Neural cell (in vitro differentiated cells): ENCODE measurements at regions not wholly inside any gene's neighbourhood (a gene's known extent, or its start where the extent isn't known, plus 50 kb on each side); places are given as distances from the start of the nearest gene placed in this dataset.

Experiments used
- H2AFZ ChIP-seq: fragments of 200-600, 300-800 bp; sonication (generic), shearing (Covaris generic); 2 replicates; pipeline ENCODE4 v1.6.0; 2014; ENCODE audit warnings: low read depth, mild to moderate bottlenecking, antibody characterized with exemption, low read length, moderate library complexity
- H3F3A ChIP-seq: fragments of 200-600 bp; shearing (Covaris generic); 2 replicates; pipeline ENCODE4 v1.6.1; 2016; ENCODE audit warnings: mild to moderate bottlenecking, moderate library complexity, mixed read lengths, antibody characterized with exemption, low read length; ENCODE audit not compliant: insufficient read depth, poor library complexity, severe bottlenecking
- H3K27ac ChIP-seq: fragments of 200-600, 300-800 bp; sonication (generic), shearing (Covaris generic); 2 replicates; pipeline ENCODE4 v1.5.1; 2014; ENCODE audit warnings: mild to moderate bottlenecking, low read length, moderate library complexity
- H3K27me3 ChIP-seq: fragments of 300-800, 200-600 bp; sonication (generic), shearing (Covaris generic); 2 replicates; pipeline ENCODE4 v1.6.0; 2014; ENCODE audit warnings: mild to moderate bottlenecking, low read depth, low read length, moderate library complexity; ENCODE audit not compliant: insufficient read depth
- H3K36me3 ChIP-seq: fragments of 300-800, 200-600 bp; sonication (generic), shearing (Covaris generic); 2 replicates; pipeline ENCODE4 v1.5.1; 2014; ENCODE audit warnings: mild to moderate bottlenecking, antibody characterized with exemption, low read length, moderate library complexity; ENCODE audit not compliant: insufficient read depth
- H3K4me2 ChIP-seq: fragments of 300-800, 200-600 bp; sonication (generic), shearing (Covaris generic); 2 replicates; pipeline ENCODE4 v1.6.0; 2014; ENCODE audit warnings: mild to moderate bottlenecking, low read length
- H3K4me3 ChIP-seq: fragments of 300-800, 200-600 bp; sonication (generic), shearing (Covaris generic); 2 replicates; pipeline ENCODE4 v1.5.1; 2014; ENCODE audit warnings: mild to moderate bottlenecking, low read length, moderate library complexity
- H3K79me2 ChIP-seq: fragments of 200-600 bp; shearing (Covaris generic); replicated peaks from 2 replicates; pipeline ENCODE4 v1.6.0; 2014; ENCODE audit warnings: mild to moderate bottlenecking, low read length, moderate library complexity; ENCODE audit not compliant: insufficient read depth
- H3K9ac ChIP-seq: fragments of 300-800, 200-600 bp; sonication (generic), shearing (Covaris generic); 2 replicates; pipeline ENCODE4 v1.6.1; 2016; ENCODE audit warnings: mild to moderate bottlenecking, low read length, mixed read lengths
- H3K9me2 ChIP-seq: fragments of 200-600 bp; shearing (Covaris generic); 2 replicates; pipeline ENCODE4 v1.6.1; 2016; ENCODE audit warnings: mild to moderate bottlenecking, low read length, mixed read lengths; ENCODE audit not compliant: insufficient read depth
- H3K9me3 ChIP-seq: fragments of 200-600, 300-800 bp; sonication (generic), shearing (Covaris generic); 2 replicates; pipeline ENCODE4 v1.6.1; 2016; ENCODE audit warnings: mild to moderate bottlenecking, mixed run types, low read length, moderate library complexity, mixed read lengths
- H4K20me1 ChIP-seq: fragments of 200-600 bp; shearing (Covaris generic); 2 replicates; pipeline ENCODE4 v1.6.1; 2016; ENCODE audit warnings: mild to moderate bottlenecking, mixed run types; ENCODE audit not compliant: insufficient read depth
- EP300 ChIP-seq: fragments of 450-650 bp; conservative IDR thresholded peaks from 2 replicates; pipeline ENCODE4 v1.6.1; 2014; ENCODE audit warnings: antibody characterized with exemption, mild to moderate bottlenecking, moderate library complexity; ENCODE audit not compliant: poor library complexity, severe bottlenecking
- EZH2 ChIP-seq: fragments of 200-600, 300-800 bp; shearing (Covaris generic), sonication (generic); IDR thresholded peaks from 2 replicates; pipeline ENCODE4 v1.6.1; 2014; ENCODE audit warnings: antibody characterized with exemption, low read length, borderline replicate concordance, mild to moderate bottlenecking; ENCODE audit not compliant: insufficient read depth, poor library complexity, severe bottlenecking
- MXI1 ChIP-seq: fragments of 450-650 bp; conservative IDR thresholded peaks from 2 replicates; pipeline ENCODE4 v1.6.1; 2014; ENCODE audit warnings: antibody characterized with exemption, mild to moderate bottlenecking; ENCODE audit not compliant: poor library complexity, severe bottlenecking
- POLR2AphosphoS5 ChIP-seq: IDR thresholded peaks from 2 replicates; pipeline ENCODE4 v1.6.1; 2012
- RAD21 ChIP-seq: fragments of 450-650 bp; conservative IDR thresholded peaks from 2 replicates; pipeline ENCODE4 v1.6.1; 2014; ENCODE audit warnings: antibody characterized with exemption, mild to moderate bottlenecking, moderate library complexity
- SMC3 ChIP-seq: fragments of 450-650 bp; conservative IDR thresholded peaks from 2 replicates; pipeline ENCODE4 v1.6.1; 2014; ENCODE audit warnings: antibody characterized with exemption, mild to moderate bottlenecking, moderate library complexity; ENCODE audit not compliant: poor library complexity
- TAF1 ChIP-seq: IDR thresholded peaks from 2 replicates; pipeline ENCODE4 v1.6.1; 2012; ENCODE audit warnings: low read depth
- TF ChIP-seq, protein P1 (sequence below): fragments of 450-650 bp; IDR thresholded peaks from 2 replicates; pipeline ENCODE4 v1.5.1; 2014; ENCODE audit warnings: antibody characterized with exemption, mild to moderate bottlenecking, moderate library complexity; ENCODE audit not compliant: poor library complexity, severe bottlenecking
- TF ChIP-seq, protein P2 (sequence below): IDR thresholded peaks from 2 replicates; pipeline ENCODE4 v1.6.1; 2012; ENCODE audit warnings: borderline replicate concordance

- Histone ChIP-seq H3K4me2 (no peak overlapping the region), H3K4me3 (no peak overlapping the region)
Observed at GRCh38 chr12:85669911-85670310, 166.3 kb downstream of the RASSF9 start.

DNA sequence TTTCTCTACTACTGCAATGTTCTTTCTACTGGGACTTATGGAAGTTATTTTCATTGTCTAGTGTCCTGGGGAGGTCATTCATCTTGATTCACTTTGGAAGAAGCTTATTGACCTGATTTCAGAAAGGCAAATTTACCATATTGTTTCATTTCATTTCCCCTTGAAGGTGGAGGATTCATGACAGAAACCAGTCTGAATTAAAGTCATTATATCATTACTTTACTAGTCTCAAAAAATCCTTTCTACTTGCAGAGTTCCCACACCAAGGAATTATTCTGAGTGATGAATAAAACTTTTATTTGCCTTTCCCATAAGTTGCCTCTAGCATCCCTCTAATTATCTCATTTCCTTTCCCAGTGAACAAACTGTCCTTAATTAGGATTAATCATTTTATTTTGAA lies 163.8 kb downstream of the RASSF9 start:
- Histone ChIP-seq H3K4me2 (no peak overlapping the region), H4K20me1 (no peaks in the 10 kb centered on the region), H3K4me3 (no peak overlapping the region), H3K79me2 (no peaks in the 10 kb centered on the region), H3K27ac (no peak overlapping the region), H3K9me3 (no peaks in the 10 kb centered on the region), H3K36me3 (no peaks in the 10 kb centered on the region), H2AFZ (no peak overlapping the region), H3K27me3 (no peaks in the 10 kb centered on the region), H3K9ac (no peak overlapping the region), H3K9me2 (no peaks in the 10 kb centered on the region), H3F3A (no peaks in the 10 kb centered on the region)
- no peak for TF ChIP-seq TAF1
- no peak for TF ChIP-seq RAD21

More at GRCh38 chr12:85669911-85670310, 166.3 kb downstream of the RASSF9 start:
- H3K9me2 ChIP-seq, result no peaks in the 10 kb centered on the region
- no peaks in the 10 kb centered on the region for H4K20me1 ChIP-seq
- no peak overlapping the region for H3K27ac ChIP-seq
- H2AFZ ChIP-seq, result no peak overlapping the region
- no peaks in the 10 kb centered on the region for H3K9me3 ChIP-seq
- H3F3A ChIP-seq, result no peaks in the 10 kb centered on the region
- H3K27me3 ChIP-seq, result no peaks in the 10 kb centered on the region
- H3K79me2 ChIP-seq, result no peaks in the 10 kb centered on the region
- TF ChIP-seq POLR2AphosphoS5 (no peak), RAD21 (no peak), EZH2 (no peak), TAF1 (no peak), EP300 (no peak), MXI1 (no peak), SMC3 (no peak)
- TF ChIP-seq, protein P1, sequence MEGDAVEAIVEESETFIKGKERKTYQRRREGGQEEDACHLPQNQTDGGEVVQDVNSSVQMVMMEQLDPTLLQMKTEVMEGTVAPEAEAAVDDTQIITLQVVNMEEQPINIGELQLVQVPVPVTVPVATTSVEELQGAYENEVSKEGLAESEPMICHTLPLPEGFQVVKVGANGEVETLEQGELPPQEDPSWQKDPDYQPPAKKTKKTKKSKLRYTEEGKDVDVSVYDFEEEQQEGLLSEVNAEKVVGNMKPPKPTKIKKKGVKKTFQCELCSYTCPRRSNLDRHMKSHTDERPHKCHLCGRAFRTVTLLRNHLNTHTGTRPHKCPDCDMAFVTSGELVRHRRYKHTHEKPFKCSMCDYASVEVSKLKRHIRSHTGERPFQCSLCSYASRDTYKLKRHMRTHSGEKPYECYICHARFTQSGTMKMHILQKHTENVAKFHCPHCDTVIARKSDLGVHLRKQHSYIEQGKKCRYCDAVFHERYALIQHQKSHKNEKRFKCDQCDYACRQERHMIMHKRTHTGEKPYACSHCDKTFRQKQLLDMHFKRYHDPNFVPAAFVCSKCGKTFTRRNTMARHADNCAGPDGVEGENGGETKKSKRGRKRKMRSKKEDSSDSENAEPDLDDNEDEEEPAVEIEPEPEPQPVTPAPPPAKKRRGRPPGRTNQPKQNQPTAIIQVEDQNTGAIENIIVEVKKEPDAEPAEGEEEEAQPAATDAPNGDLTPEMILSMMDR, result no peak
- TF ChIP-seq, protein P2, sequence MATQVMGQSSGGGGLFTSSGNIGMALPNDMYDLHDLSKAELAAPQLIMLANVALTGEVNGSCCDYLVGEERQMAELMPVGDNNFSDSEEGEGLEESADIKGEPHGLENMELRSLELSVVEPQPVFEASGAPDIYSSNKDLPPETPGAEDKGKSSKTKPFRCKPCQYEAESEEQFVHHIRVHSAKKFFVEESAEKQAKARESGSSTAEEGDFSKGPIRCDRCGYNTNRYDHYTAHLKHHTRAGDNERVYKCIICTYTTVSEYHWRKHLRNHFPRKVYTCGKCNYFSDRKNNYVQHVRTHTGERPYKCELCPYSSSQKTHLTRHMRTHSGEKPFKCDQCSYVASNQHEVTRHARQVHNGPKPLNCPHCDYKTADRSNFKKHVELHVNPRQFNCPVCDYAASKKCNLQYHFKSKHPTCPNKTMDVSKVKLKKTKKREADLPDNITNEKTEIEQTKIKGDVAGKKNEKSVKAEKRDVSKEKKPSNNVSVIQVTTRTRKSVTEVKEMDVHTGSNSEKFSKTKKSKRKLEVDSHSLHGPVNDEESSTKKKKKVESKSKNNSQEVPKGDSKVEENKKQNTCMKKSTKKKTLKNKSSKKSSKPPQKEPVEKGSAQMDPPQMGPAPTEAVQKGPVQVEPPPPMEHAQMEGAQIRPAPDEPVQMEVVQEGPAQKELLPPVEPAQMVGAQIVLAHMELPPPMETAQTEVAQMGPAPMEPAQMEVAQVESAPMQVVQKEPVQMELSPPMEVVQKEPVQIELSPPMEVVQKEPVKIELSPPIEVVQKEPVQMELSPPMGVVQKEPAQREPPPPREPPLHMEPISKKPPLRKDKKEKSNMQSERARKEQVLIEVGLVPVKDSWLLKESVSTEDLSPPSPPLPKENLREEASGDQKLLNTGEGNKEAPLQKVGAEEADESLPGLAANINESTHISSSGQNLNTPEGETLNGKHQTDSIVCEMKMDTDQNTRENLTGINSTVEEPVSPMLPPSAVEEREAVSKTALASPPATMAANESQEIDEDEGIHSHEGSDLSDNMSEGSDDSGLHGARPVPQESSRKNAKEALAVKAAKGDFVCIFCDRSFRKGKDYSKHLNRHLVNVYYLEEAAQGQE, result no peak
- H3K9ac ChIP-seq, result no peak overlapping the region
- H3K36me3 ChIP-seq, result no peaks in the 10 kb centered on the region

DNA sequence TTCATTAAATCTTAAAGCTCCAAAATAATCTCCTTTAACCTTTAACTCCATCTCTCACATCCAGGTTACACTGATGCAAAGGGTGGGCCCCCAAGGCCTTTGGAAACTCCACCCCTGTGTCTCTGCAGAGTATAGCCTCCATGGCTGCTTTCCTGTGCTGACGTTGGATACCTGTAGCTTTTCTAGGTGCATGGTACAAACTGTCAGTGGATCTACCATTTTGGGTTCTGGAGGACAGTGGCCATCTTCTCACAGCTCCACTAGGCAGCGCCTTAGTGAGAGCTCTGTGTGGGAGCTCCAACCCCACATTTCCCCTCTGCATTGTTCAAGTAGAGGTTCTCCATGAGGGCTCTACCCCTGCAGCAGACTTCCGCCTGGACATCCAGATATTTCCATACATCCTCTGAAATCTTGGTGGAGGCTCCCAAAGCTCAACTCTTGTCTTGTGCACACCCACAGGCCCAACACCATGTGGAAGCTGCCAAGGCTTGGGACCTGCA lies 162.2 kb downstream of the RASSF9 start:
- Histone ChIP-seq H3K27ac (no peak overlapping the region), H3K27me3 (no peaks in the 10 kb centered on the region), H3K9me2 (no peaks in the 10 kb centered on the region), H3K79me2 (no peaks in the 10 kb centered on the region), H3K9ac (no peak overlapping the region), H2AFZ (no peak overlapping the region), H3K9me3 (no peaks in the 10 kb centered on the region), H3K4me2 (no peak overlapping the region), H3F3A (no peaks in the 10 kb centered on the region), H4K20me1 (no peaks in the 10 kb centered on the region), H3K4me3 (no peak overlapping the region), H3K36me3 (no peaks in the 10 kb centered on the region)
- TF ChIP-seq POLR2AphosphoS5 (no peak), SMC3 (no peak), TAF1 (no peak), EP300 (no peak), MXI1 (no peak), EZH2 (no peak), RAD21 (no peak)
- TF ChIP-seq, protein P1, result no peak
- TF ChIP-seq, protein P2, result no peak
